ENCODE measurements at regions not wholly inside any gene's neighbourhood (a gene's known extent, or its start where the extent isn't known, plus 50 kb on each side); places are given as distances from the start of the nearest gene placed in this dataset.

- TF ChIP-seq CTCF (IDR thresholded peaks at IDR 0.05; ENCODE audit: borderline replicate concordance, insufficient read depth, low read depth, low read length), result no peak
- no peak overlapping the region for H3K4me3 ChIP-seq (ENCODE audit: low read depth, low read length)
Observed at GRCh38 chr13:47000165-47000564, 103.3 kb upstream of the HTR2A start.

GRCh38 chr13:46996316-46997030 lies 99.6 kb upstream of the HTR2A start:
- no peak for TF ChIP-seq CTCF (IDR thresholded peaks at IDR 0.05; ENCODE audit: borderline replicate concordance, insufficient read depth, low read depth, low read length)
- no peak overlapping the region for H3K4me3 ChIP-seq (ENCODE audit: low read depth, low read length)

DNA sequence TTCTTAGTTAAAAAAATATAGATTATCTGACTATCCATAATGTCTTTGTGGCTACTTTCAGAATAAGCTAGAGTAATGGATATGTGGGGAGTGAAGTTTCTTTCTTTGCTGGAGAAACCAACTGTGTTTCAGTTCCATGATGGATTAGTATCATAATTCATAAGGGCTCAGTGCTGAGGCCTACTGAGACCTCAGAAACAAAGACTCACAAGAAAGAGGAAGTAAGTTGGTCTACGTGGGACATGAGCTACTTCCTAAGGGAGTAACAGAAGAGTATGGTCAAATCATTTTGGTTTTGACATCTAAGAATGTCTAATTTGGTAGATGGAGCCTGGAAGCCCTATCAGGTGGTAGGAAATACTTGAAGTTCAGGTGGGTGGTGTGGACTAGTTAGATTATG lies 99.0 kb upstream of the HTR2A start:
- TF ChIP-seq CTCF (IDR thresholded peaks at IDR 0.05; ENCODE audit: borderline replicate concordance, insufficient read depth, low read depth, low read length), result no peak
- no peak overlapping the region for H3K4me3 ChIP-seq (ENCODE audit: low read depth, low read length)

GRCh38 chr13:46994492-46994891 lies 97.6 kb upstream of the HTR2A start:
- no peak overlapping the region for H3K4me3 ChIP-seq (ENCODE audit: low read depth, low read length)
- TF ChIP-seq CTCF (IDR thresholded peaks at IDR 0.05; ENCODE audit: borderline replicate concordance, insufficient read depth, low read depth, low read length), result no peak

GRCh38 chr13:46992383-46992952 lies 95.6 kb upstream of the HTR2A start:
- peak; percentile 39; the same call in 1 of the 2 replicates for TF ChIP-seq CTCF (IDR thresholded peaks at IDR 0.05; ENCODE audit: borderline replicate concordance, insufficient read depth, low read depth, low read length)
- no peak overlapping the region for H3K4me3 ChIP-seq (ENCODE audit: low read depth, low read length)

DNA sequence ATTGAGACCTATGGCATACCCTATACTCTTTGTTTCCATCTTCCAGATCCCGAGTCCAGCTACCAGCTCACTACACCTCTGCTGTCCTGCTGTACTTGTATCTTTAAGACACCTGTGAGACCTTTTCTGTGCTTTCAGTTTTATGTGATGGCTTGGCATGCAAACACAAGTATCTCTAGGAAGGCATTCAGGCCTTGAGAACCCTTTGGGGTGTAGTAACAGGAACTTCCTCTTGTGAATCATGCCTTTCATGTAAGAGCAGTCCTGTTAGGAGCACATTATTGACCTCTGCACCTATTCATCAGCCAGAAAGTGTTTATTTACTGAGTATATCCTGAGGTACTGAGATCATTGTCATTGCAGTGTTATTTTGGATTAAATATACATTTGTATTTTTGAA lies 87.0 kb upstream of the HTR2A start:
- no peak overlapping the region for H3K4me3 ChIP-seq (ENCODE audit: low read depth, low read length)
- no peak for TF ChIP-seq CTCF (IDR thresholded peaks at IDR 0.05; ENCODE audit: borderline replicate concordance, insufficient read depth, low read depth, low read length)

All from GM12875 (cell line).